ENCODE measurements at regions not wholly inside any gene's neighbourhood (a gene's known extent, or its start where the extent isn't known, plus 50 kb on each side); places are given as distances from the start of the nearest gene placed in this dataset.

DNA sequence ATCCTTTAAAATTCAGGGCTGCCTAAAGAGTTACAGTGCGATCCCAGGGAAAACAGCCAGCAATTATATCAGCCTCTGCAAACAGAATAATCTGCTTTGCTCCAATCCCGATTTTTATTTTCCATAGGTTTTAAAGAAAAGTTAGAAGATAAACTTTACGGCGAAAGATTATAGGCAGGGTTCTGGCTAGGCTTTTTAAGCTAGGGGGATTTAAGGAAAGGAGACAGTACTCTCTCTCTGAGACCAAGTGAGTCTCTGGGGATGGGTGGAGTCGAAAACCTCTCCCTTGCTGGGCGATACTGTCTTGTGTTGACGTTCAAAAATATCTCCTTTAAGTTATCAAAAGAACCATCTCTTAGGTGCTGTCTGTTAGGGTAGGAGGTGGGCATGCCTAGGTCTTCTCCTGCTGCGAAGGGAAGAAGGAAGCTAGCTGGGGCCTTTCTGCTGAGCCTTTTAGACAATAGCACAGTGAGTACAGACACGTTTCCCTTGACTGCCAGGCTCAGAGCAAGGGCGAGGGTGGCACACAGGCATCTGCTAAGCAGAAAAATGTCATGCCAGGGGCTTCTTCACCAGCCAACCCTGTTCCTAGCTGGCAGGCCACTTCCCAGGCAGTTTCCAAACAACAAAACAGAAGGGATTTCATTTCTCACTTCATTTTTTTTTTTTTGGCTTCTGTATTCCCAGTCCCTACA is 167.9 kb upstream of the MAF start:
- no peak for DNase-seq

DNA sequence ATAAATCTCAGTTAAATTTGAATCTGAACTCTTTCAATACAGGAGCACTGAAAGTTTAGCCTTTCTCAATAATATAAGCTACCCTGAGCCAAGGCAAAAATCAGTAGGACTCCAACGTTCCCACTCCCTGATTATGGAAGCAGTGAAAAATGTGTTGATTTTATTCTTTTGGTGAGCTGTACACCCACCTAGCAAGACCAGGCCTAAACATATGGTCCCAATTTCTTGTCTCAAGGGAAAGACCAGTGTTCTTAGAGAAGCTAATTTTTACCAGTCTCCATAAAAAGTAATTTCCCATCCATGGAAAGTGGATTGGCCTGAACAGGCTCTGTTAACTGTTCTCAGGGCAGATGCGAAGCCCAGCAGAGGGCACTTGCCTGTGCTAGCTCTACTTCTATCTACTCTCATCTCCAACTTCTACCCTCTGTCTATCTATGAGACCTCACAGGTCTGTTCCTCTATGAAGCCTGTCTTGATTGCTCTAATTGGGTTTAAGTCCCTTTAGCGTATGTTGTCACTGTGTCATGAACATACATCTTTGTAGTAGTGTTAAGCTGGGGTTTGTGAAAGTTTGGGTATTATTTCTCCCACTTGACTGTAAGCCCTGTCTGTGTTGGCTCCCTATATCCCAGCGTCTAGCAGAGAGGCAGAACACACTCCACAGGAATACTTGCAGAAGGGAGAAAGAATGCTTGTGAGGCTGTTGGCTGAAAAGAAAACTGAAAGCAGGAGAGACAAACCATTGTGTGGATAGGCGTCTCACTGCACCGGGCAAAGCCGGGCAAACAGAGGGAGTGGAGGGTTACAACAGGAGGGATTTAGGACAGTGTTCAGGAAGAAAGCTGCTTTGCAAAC is 167.1 kb upstream of the MAF start:
- no peak for DNase-seq

DNA sequence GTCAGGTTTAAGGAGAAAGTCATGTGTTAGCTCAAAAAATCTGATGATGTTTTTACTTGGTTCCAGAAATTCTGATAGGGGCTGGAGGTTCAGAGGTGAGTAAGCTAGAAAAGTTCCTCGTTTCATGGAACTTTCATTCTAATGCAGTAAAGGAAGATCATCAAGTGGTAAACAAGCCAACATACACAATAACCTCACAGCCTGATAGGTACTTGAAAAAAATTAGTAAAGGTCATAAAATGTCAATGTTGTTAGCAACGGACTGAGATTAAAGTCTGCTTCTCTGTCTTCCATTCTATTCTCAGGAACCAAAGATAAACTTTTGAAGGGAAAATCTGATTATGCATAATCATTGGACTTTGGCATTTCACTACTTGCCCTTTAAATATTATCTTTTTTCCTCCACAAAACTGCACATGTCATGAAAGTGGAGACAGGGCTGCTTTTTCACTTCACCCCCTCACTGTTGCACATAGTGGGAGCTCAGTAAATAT is 165.4 kb upstream of the MAF start:
- DNase-seq: no peak

DNA sequence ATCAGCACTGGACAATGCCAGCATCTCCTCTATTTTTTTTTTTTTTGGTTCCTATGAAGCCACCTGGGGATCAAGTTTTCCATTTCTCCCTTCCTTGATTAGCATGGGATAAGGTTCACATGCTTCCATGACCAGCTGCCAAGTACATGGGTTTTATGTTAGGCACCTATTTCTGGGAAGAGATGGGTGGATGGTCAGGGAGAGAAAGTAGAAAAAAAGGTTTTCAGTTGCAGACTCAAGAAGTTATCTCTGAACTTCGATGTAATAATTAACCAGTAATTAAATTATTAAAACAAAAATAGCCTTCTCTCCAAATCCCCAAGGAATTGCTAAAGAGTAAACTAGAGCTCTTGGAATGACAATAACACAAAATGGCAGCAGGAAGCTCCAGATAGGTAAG is 164.9 kb upstream of the MAF start:
- no peak for DNase-seq

DNA sequence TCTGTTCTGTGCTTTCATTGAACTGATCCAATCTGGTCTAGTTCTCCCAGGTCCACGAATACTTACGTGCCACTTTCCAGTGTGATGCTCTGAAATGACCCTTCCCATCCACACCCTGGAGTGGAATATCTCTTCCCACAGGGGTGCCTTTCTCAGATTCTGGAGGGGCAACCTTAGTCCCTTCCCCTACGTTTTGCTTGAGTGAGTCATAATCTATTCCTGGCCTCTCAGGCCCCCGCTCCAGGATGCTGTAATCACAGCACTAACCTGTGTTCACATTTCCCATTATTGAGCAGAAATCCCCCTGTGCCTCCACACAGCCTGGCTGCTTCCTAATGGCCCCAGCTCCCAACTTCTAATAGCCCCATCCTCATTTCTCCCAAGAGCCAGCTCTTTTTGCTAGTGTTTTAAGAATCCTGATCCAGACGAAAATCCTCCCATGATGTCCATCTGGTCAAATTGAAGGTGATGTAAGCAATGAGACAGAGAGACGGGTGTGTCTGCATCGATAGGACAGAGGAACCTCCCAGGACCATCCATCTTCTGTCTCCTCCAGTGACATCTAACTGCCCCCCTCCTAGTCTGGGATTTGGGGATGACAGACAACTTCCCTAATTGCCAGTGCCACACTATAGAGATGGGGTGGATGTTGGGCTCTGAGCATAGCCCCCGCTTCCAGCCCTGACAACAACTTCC is 164.0 kb upstream of the MAF start:
- DNase-seq: no peak

DNA sequence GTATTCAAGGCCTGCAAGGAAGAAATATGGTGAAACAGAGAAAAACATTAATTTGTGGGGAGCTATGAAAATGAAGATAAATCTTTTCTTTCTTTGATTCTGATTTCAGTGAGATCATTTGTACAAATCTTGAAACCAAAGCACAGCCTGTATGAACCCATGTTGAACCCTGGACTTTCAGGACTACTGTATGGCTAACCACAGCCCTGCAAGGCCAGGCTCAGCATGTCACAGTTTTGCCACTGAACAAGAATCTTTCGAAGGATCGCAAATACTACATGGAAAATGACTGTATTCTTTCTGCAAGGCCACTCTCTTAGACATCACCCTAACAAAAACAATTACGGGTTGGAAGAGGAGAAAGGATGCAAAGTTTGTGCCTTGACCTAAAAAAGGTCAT is 161.7 kb upstream of the MAF start:
- no peak for DNase-seq

DNA sequence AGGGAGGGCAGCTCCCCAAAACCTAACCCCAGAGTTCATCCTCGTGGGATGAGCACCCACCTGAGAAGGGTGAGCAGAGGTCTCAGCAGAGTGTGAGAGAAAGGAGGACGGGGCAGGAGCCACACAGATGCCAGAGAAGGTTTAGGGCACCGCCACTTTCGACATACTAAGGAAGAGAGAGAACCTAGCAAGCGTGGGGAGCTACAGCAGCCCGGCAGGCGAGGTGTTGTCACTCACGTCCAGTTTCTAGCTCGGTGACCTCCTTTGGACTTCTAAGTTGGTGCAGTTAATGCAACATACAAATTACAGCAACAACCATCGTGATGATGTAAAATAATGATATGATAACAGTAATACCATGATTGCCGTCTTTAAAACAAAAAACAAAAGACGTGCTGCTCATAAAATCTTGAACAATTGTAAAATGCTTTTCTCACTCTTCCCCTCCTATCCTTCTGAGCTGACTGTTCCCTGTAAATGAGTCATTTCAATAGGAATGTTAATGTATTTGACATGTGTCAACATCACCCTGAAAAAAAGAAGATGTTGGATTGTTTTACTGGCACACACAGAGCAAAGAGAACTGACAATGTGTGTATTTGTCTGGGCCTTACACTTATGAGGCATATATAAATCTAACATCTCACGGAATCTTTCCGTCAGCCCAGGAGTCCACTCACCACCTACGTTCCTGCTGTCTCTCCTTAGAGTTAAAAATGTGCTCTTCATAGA is 158.2 kb upstream of the MAF start:
- no peak for DNase-seq

DNA sequence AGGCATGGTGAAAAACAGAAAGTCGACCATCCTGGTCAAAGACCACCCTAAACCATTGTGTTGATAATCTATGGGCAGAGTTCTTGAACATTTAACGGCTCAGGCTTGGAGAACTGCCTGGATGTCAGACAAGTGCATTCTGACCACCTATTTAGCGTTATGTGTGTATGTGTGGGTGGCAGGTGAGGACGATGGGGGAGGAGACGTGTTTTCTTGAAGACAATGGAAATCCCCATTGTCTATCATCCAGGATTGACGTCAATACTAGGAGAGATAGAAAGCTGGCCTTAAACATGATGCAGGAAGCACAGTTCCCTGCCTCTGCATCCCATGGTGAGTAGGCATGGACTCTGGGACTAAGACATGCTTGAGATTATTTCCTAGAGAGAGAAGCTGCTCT is 157.4 kb upstream of the MAF start:
- no peak for DNase-seq

DNA sequence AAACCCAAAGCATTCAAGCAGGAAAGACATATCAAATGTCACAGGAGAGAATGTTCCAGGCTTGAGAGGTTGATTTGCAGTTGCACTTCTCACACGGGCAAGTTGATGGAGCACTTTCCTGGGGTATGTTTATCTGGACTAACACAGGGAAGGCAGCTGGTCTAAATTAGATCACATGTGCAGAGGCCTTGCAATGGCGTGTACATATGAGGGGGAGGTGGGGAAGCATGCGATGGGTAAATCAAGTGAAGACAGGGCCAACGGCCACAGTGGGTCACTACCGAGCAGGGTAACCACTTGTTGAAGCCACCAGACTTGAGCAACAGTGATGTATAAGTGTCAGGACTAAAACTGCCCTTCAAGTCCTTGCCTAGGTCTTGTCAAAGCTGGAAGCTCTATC is 156.6 kb upstream of the MAF start:
- no peak for DNase-seq

DNA sequence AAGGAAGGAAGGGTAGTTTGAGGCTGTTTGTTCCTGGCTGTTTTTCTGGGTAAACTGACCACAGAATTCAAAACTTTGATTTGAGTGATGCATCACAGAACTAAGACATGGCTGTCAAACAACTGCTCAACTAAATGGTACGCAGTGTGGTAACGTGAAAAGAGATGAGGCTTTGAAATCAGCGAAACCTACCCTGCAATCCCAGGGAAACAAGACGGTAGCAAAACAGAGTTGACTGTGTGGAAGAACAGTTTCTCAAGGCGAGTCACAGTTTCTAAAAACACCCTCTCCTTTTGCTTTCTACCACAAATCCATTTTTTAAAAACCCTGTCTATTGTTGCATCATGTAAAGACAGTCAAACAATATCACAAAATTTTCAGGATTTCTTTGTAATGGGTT is 156.0 kb upstream of the MAF start:
- DNase-seq: no peak

DNA sequence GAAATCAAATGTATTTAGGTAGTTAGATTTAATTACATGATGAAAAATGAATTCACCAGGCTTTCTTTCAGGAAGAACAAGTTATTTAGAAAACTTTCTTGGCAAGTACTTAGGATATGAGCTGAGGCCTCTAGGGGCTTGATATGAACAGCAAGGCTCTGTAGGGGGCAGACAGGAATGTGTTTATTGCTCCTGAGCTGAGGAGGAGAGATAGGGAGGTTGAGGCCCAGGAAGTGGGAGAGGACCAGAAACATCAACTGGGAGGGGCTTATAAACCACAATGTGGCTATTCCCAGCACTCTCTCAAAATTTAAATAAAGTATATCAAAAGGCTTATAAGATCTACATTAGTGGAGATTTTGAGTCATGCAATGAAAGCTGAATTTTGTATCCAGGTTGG is 154.0 kb upstream of the MAF start:
- no peak for DNase-seq

DNA sequence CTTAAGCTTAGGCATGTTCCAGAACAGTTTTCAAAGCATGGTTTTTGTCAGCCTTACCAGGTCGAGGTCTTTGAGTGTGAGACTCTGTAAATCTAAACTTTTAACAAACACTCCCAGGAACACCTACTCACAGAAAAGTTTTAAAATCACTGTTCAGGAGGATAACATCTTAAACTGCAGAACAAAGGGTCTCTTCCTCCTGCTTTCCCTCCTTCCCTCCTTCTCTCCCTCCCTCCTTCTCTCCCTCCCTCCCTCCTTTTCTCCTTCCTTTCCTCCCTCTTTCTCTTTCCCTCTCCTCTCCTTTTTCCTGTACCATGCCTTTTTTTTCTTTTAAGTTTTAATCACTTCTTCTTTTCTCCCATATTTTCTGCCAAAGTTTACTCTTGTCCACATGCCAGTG is 153.5 kb upstream of the MAF start:
- no peak for DNase-seq

DNA sequence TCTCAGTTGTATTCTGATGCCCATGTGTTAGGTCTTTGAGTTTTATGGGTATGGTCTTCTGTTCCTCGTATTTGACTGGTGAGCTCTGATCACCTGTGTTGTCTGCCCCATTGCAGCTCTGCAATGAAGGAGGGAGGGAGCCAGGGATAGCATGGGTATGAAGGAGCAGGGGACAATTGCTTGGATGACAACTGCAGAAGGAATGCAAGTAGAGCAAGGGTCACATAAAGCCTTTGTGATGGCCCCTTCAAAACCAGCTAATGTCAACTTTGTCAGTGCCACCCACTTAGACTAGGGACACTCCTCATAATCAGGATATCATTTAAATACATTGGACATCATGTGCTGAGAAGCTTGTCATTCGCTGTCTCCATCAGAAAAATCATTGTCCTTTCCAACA is 152.7 kb upstream of the MAF start:
- DNase-seq: no peak

DNA sequence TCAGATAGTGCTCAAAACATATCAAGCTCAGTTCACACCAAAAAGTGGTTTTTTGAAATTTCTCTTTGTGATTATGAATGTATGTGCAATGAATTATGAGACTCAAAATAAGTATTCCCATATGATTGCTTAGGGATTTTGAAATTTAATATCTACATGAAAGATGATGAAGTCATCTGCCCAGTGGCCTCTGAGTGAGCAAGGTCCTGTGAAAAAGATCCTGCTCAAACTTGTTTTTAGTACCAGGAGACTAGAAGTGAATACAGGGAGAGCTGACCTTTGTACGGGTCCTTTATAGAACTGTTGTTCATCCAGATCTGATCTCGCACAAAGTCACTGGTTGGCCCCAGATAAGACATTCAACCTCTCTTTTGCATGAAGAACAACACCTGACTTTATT is 151.9 kb upstream of the MAF start:
- DNase-seq: no peak

DNA sequence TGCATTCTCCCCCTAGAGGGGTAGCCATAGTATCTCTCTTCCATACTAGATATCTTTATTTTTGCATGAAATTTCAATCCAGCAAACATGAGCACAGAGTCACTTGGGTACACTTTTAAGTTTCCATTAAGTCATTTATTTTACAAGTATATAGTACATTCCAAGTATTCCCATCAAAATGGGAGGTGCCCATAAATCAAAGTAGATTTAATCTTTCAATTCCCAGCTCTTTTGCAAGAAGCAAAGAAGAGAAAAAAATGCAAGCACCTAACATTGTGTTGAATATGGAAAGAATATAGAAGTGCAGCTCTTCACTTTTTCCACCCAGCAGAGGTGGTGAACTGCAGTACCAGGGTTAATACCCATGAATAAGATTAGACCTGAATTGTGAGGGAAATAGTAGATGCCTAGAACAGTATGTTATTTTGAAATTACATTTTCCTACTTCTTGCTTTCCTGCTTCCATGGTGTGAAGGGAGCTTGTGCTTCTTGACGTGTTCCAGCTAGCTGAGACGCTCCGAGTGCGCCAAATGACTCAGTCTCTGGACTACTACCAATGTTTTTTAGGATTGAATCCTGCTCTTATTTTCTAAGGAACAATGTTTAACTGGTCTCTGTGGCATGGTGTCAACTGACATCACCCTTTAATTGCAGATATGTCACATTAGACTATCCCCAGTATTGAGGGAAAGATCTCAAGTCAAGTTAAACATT is 151.1 kb upstream of the MAF start:
- DNase-seq: no peak

DNA sequence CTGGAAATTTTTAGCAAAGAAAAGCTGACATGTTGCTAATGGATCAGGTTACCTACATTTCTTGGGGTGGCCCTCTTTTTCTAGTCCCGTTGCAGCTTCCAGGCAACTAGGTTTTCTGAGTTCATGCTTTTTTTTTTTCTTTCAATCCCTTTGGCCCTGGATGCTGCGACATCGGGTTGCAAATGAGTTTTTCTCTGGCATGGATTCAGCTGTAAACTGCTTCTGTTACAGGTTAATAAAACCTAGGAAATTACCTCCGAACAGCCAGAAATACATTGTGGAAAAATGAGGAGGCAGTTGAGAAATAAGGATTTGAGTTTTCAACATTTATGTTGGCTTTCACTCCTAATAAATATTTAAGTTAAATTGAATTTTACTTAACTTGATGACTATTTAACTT is 149.8 kb upstream of the MAF start:
- DNase-seq: no peak

DNA sequence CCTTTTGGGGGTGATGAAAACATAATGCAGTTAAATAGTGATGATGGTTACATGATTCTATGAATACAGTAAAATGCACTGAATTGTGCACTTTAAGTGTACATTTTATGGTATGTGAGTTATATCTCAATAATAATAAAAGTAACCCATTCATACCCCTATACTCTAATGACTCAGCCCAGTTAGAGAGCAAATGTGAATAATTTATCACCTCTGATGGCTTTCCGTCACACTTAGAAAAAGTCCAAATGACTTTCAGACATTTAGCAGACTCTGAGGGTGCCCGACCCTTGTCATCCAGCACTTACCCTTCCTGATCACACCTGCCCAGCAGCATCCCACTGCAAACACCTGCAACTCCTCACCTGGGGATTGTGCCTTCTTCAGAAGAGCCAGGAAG is 148.1 kb upstream of the MAF start:
- no peak for DNase-seq

DNA sequence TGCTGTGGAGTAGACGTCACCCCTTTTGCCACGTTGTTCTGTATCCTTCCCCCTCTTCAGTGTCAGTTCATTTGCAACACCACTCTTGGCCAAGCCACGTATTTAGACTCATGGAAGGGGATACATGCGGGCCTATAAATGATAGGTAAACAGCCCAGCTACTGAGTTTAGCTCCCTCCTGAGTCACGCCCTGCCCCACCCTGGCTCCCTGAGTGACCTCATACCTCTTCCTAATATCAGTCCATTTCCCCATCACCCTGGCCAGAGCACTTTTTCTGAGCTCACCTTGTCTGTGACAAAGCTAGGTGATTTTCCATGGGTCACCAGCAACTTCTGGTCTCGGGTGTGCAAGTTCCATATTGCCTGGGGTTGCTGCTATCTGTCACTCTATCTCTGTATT is 147.2 kb upstream of the MAF start:
- DNase-seq: no peak

DNA sequence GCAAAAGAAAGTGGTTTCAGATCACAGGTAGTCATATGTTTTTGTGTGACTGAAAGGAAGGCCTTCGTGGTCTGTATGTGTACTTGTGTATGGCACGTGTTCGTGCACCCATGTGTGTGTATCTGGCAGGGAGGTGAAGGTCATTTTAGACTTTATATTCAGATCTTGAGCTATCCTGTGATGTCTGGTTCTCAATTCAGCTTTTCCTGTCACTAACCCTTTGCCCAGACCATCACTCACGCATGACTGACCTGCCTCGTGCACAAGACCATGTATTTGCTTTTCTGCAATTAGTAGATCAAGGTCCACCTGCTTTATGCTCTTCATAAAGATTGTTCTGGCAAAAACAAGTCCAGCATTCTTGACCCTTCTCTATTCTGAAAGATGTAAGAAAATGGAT is 139.7 kb upstream of the MAF start:
- no peak for DNase-seq

DNA sequence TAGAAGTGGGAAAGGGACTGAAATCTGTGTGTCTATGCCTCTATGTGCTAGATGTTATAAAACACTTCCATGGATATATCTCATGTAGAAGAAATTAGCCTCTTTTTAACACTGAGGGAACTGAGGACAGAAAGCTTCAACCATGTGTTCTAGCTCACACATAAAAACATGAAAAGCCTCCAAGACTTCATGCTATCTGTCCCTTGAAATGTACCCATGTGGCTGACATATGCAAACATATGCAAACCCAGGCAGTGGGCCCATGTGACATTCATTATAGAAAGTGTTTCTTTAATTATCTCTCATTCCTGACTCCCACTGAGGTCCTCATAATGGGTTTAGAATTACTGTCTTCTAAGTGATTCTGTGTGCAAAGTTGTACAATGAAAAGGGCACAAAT is 134.7 kb upstream of the MAF start:
- DNase-seq: no peak

DNA sequence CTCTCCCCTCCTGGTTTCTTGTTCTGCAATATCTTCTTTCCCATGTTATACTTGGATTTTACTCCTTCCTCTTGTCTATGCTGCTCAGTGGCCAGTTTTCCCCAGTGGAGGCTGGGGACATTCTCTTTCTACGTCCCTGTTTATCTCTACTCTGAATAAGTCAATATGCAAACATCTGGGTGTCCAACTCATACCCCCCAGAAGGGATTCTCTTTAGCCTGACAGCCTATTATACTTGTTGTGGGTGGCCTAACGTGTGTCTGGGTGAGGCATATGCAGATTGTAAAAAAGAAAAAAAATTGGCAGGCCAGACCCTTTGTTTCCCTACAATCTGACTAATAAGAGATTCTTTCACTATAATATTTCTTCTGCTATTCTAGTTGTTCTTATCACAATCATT is 134.2 kb upstream of the MAF start:
- no peak for DNase-seq

DNA sequence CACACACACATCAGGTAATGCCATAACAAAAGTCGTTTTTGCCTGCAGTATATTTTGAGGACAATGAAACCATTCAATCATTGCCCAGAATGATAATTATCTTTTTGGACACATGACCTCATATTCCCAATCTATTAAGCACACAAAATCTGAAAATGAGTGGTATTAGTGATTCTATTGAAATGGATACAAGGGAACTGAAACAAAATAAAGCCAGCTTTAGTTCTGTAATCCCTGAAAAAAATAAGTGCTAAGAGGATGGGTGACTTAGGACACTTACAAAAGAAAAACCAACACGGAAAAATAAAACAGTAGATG is 128.3 kb upstream of the MAF start:
- DNase-seq: no peak
